OCI-LY3 (cell line): ENCODE measurements at regions not wholly inside any gene's neighbourhood (a gene's known extent, or its start where the extent isn't known, plus 50 kb on each side); places are given as distances from the start of the nearest gene placed in this dataset.

Source experiments
- H2AFZ ChIP-seq: fragments of 200-600, 300-600 bp; shearing (Covaris generic); 2 replicates; pipeline ENCODE4 v1.6.0; 2014; ENCODE audit warnings: antibody characterized with exemption, low read depth, low read length
- H3K27ac ChIP-seq: fragments of 200-600, 300-600 bp; sonication (generic); 2 replicates; pipeline ENCODE4 v1.5.1; 2014; ENCODE audit warnings: mild to moderate bottlenecking, low read length, moderate library complexity, mixed read lengths
- H3K27me3 ChIP-seq: fragments of 200-600, 300-600 bp; sonication (generic); 2 replicates; pipeline ENCODE4 v1.6.1; 2014; ENCODE audit warnings: low read depth, low read length, mixed read lengths
- H3K36me3 ChIP-seq: fragments of 200-600, 300-600 bp; sonication (generic); replicated peaks from 2 replicates; pipeline ENCODE3; 2014; ENCODE audit warnings: low read depth, low read length, mixed read lengths
- H3K4me1 ChIP-seq: fragments of 300-600, 200-600 bp; sonication (generic); 2 replicates; pipeline ENCODE4 v1.6.1; 2014; ENCODE audit warnings: low read length, mixed read lengths
- H3K4me2 ChIP-seq: fragments of 200-600, 300-600 bp; sonication (generic); 2 replicates; pipeline ENCODE4 v1.6.1; 2014; ENCODE audit warnings: low read length, mixed read lengths
- H3K4me3 ChIP-seq: fragments of 300-600, 200-600 bp; sonication (generic); 2 replicates; pipeline ENCODE4 v1.5.1; 2014; ENCODE audit warnings: antibody characterized with exemption, mild to moderate bottlenecking, low read length, moderate library complexity
- H3K79me2 ChIP-seq: fragments of 300-600, 200-600 bp; shearing (Covaris generic); 2 replicates; pipeline ENCODE4 v1.6.1; 2014; ENCODE audit warnings: mild to moderate bottlenecking, low read length, mixed read lengths
- H3K9ac ChIP-seq: fragments of 300-600, 200-600 bp; shearing (Covaris generic); 2 replicates; pipeline ENCODE4 v1.6.0; 2014; ENCODE audit warnings: mild to moderate bottlenecking, low read length, moderate library complexity
- H3K9me3 ChIP-seq: fragments of 200-600, 300-600 bp; shearing (Covaris generic); 2 replicates; pipeline ENCODE4 v1.6.1; 2014; ENCODE audit warnings: low read length, mixed read lengths; ENCODE audit not compliant: insufficient read depth
- H4K20me1 ChIP-seq: fragments of 200-600, 300-600 bp; sonication (generic); 2 replicates; pipeline ENCODE4 v1.6.1; 2016; ENCODE audit warnings: low read length, mixed read lengths; ENCODE audit not compliant: insufficient read depth
- CTCF ChIP-seq: fragments of 200-600, 300-600 bp; sonication (generic); IDR thresholded peaks from 2 replicates; pipeline ENCODE4 v1.5.1; 2014; ENCODE audit warnings: antibody characterized with exemption, low read length, low read depth
- EZH2phosphoT487 ChIP-seq: fragments of 200-600 bp; shearing (Covaris generic); IDR thresholded peaks from 2 replicates; pipeline ENCODE4 v1.6.1; 2018; ENCODE audit warnings: antibody characterized with exemption, mixed run types, low read depth

GRCh38 chr13:79908381-79908780, 427.4 kb downstream of the NDFIP2 start:
- H3K4me2 ChIP-seq, result no peak overlapping the region
- no peaks in the 10 kb centered on the region for H3K9me3 ChIP-seq
- H3K4me3 ChIP-seq, result no peak overlapping the region
- TF ChIP-seq EZH2phosphoT487 (no peak), CTCF (no peak)
- no peaks in the 10 kb centered on the region for H4K20me1 ChIP-seq
- no peaks in the 10 kb centered on the region for H3K36me3 ChIP-seq
- H3K4me1 ChIP-seq, result no peaks in the 10 kb centered on the region
- H3K27me3 ChIP-seq, result no peaks in the 10 kb centered on the region
- no peak overlapping the region for H3K27ac ChIP-seq
- no peaks in the 10 kb centered on the region for H3K79me2 ChIP-seq
- H2AFZ ChIP-seq, result 0 out of 2 replicates have a peak overlapping the region, but pooled peaks have one; percentile 57
- H3K9ac ChIP-seq, result no peak overlapping the region

- H3K4me3 ChIP-seq, result no peak overlapping the region
- H4K20me1 ChIP-seq, result no peaks in the 10 kb centered on the region
- H3K9me3 ChIP-seq, result no peaks in the 10 kb centered on the region
- H3K9ac ChIP-seq, result no peak overlapping the region
- no peaks in the 10 kb centered on the region for H3K27me3 ChIP-seq
- H3K4me2 ChIP-seq, result no peak overlapping the region
- H2AFZ ChIP-seq, result no peak overlapping the region
- no peaks in the 10 kb centered on the region for H3K4me1 ChIP-seq
- H3K27ac ChIP-seq, result no peak overlapping the region
- no peaks in the 10 kb centered on the region for H3K79me2 ChIP-seq
- TF ChIP-seq EZH2phosphoT487 (no peak), CTCF (no peak)
- no peaks in the 10 kb centered on the region for H3K36me3 ChIP-seq
These were observed 426.6 kb downstream of the NDFIP2 start for GRCh38 chr13:79907527-79907926.

GRCh38 chr13:79906345-79906744, 425.4 kb downstream of the NDFIP2 start:
- H4K20me1 ChIP-seq, result no peaks in the 10 kb centered on the region
- no peak overlapping the region for H3K4me3 ChIP-seq
- no peak for TF ChIP-seq CTCF
- no peak for TF ChIP-seq EZH2phosphoT487
- no peaks in the 10 kb centered on the region for H3K27me3 ChIP-seq
- H3K4me2 ChIP-seq, result no peak overlapping the region
- H3K9me3 ChIP-seq, result no peaks in the 10 kb centered on the region
- no peak overlapping the region for H3K9ac ChIP-seq
- no peaks in the 10 kb centered on the region for H3K79me2 ChIP-seq
- H3K27ac ChIP-seq, result no peak overlapping the region
- H3K36me3 ChIP-seq, result no peaks in the 10 kb centered on the region
- no peaks in the 10 kb centered on the region for H3K4me1 ChIP-seq
- no peak overlapping the region for H2AFZ ChIP-seq

- Histone ChIP-seq H3K9ac (no peak overlapping the region), H4K20me1 (no peaks in the 10 kb centered on the region), H2AFZ (no peak overlapping the region), H3K9me3 (no peaks in the 10 kb centered on the region), H3K79me2 (no peaks in the 10 kb centered on the region), H3K4me1 (no peaks in the 10 kb centered on the region), H3K4me3 (no peak overlapping the region), H3K4me2 (no peak overlapping the region), H3K36me3 (no peaks in the 10 kb centered on the region), H3K27me3 (no peaks in the 10 kb centered on the region), H3K27ac (no peak overlapping the region)
- no peak for TF ChIP-seq EZH2phosphoT487
- no peak for TF ChIP-seq CTCF
These were observed 424.1 kb downstream of the NDFIP2 start for GRCh38 chr13:79905018-79905417.
